NCI-H1436 treated with DMSO at 0.1 percent for 48 hours (cell line): ENCODE measurements at regions not wholly inside any gene's neighbourhood (a gene's known extent, or its start where the extent isn't known, plus 50 kb on each side); places are given as distances from the start of the nearest gene placed in this dataset.

Experiments
- DNase-seq: peaks from one replicate; lab custom pipeline; 2025; lab: John Stamatoyannopoulos, UW

DNA sequence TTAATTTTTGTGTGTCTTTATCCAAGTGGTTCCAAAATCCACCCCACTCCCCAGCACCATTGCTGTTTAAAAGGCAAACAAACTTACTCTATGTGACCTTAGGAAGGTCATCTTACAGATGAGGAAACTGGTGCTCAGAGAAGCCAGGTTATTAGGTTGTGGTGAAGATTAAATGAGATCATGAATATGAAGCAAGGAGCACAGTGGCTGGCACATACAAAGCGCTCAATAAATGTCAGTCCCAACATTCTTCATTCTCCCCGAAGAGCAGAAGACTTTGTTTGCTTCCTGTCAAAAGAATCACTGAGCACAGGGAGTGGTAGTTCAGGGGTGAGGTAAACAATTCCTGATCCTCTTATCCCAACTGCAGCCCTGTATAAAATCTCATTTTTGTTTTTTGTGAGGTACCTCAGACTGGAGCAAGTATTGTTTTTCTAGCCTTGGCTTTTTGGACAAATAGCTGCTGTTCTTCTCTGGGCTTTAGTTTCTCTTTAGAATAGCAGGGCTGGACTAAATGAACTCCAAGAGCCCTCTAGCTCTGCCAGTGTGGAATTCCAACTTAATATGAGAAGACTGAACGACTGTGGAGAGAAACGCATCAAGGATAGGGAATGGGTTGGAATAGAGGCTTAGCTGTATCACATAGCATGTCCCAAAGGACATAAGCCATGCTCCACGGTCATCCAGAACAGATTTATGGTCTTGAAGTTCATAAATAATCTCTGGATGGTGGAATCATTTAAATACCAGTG, 455.3 kb upstream of the USP24 start:
- no peak for DNase-seq

- no peak for DNase-seq
Measured at GRCh38 chr1:55669293-55669692, 454.1 kb upstream of the USP24 start.

- no peak for DNase-seq
Measured at GRCh38 chr1:55662875-55663274, 447.7 kb upstream of the USP24 start.

GRCh38 chr1:55658917-55659316, 443.8 kb upstream of the USP24 start:
- no peak for DNase-seq

DNA sequence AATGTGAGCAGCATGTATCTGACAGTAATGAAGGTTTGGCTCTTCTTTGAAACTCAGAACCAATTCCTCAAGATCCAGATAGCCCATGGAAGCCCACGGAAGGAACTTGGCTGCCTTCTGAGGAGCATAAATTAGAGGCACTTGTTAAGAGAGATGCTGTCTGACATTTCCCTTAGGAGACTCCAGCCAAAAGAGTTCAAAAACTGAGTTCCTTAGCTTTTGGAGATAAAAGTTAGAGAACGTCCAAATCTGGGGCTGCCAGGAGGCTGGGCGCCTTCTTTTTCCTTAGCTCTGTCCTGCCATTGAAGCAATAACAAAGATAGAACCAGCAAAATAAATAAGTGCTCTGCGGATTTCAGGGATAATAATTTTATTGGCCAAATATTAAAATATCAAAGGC, 439.6 kb upstream of the USP24 start:
- DNase-seq, result no peak

DNA sequence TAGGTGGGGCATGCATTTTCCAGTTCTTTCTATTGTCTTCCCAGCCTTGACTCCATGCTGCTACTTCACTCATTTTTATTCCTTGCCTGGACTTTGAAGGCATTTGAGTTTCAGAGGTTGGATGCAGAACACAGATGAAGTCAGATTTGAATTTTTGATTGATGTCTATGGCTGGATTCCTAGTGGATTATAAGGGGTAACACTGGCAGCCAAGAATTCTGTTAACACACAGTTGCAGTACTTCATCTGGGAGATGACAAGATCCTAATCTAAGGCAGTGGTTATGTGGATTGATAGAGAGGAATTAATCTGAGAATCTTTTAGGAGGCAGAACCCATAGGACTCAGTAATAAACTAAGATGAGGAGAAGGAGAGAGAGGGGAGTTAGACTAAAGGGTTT, 439.0 kb upstream of the USP24 start:
- no peak for DNase-seq

DNA sequence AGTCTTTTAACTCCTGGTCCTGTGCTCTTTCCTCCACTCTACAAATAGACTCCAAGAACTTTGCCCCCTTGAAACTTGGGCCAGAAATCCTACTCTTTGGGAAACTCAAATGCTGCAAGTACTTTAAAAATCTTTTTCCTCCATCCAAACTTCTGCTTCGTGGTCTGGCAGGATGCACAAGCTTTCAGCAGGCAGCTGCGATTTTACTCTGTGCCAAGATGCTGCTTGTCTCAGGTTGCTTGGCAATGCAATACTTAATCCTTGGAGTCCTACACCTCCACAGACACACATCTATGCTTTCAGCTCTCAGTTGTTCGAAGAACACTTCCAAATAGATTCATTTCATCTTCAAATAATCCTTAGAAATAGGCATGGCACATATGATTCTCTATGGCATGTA, 435.3 kb upstream of the USP24 start:
- DNase-seq, result no peak

DNA sequence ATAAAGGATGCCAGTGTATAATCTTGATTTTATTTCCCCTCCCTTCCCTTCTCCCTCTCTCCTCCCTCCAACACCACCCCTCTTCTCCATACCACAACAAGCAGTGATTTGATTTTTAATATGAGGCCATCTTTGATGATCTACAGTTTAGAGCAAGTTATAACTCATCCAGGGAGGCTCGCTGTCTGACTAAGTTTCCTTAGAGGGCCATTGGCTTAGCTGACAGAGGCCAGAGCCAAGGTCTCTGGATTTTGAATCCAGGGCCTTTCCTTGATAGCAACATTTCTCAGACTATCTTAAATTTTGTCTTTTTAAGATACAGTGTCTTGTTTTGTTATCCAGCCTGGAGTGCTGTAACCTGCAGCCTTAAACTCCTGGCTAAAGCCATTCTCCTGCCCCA, 431.0 kb upstream of the USP24 start:
- DNase-seq, result no peak

DNA sequence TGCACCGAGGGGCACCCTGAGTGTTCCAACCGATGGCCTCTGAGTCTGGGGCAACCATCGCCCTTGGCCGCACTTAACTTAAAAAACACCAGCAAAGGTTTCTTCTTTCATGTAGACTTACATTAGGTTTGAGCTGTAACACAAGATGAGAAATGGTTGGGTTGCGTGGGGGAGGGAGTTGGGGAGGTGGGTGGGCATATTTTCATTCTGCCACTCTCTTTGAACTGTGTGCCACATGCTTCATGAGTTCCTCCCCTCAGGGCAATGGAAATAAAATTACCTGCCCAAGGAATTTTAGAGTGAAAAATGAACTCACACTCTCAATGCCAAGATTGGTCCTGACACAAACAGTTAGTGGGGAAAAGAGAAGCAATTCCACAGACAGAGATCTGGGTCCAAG, 430.1 kb upstream of the USP24 start:
- no peak for DNase-seq

- DNase-seq, result no peak
Measured at GRCh38 chr1:55641947-55642346, 426.8 kb upstream of the USP24 start.

- DNase-seq, result peak; percentile 75
Measured at GRCh38 chr1:55640708-55641473, 425.7 kb upstream of the USP24 start.

DNA sequence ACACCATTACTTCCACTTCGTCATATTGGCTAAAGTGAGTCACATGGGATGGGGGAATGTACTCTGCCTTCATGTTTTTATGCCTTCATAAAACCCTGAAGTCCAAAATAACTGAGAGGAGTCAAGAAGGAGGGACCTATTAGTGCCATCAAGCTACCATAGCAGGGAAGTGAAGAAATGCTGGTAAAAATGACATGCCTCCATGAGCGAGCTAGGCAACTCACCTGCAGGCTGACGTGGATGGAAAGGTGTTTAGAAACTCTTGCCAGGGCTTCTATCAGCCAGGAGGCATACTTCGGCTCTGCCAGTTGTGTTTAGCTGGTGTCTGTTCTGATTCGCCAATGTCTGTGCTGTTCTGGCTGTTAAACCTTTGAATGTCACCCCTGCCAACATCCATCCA, 424.4 kb upstream of the USP24 start:
- DNase-seq, result no peak

DNA sequence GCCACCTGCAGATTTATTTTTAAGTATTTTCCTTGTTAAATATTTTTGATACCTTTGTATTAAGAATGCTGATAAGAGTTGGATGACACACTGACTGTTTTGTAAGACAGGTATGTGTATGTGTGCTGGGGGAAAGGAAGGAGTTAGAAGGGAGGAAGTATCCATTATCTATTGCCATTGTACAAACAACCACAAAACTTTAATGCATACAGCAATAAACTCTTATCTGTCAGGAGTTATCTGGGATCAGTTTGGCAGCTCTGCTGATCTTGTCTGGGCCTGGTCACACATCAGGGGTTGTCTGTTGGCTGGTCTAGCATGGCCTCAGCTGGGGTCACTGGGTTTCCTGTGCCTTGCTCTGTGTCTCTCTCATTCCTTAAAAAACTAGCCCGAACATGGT, 423.9 kb upstream of the USP24 start:
- DNase-seq, result no peak

DNA sequence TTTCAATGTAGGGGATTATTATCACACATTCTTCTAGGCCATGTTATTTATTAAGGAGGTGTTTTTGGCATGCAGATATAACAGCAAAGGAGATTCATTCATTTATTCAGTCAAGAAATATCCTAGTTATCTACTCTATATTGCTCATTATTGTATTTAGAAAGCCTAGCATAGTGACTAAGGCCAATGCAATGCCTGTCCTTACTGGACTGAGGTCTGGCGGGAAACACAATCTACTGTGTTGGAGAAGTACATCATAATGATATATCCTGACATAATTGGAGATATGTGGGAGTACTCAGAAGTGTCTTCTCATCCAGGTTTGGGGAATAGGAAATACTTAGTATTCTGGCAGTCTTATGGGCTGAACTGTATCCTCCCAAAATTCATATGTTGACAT, 421.5 kb upstream of the USP24 start:
- DNase-seq, result no peak

- no peak for DNase-seq
Measured at GRCh38 chr1:55635856-55636255, 420.7 kb upstream of the USP24 start.

DNA sequence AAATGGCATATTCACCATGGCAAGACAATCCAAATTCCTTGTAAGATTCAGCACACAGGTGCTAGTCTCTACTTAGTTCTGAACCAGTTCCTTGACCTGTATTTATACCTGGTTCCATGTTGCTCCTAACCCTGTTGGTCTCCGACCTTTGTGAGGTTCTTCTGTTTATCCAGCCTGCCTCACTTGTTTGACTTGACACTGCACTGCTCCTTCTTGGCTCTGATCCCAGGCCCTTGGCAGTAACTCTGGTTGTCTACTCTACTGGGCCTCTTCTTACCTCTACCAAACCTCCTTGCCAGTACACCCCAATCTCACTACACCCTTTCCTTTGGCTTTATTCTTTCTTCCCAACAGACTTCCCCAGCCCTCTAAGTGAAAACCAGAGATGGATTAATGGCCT, 419.4 kb upstream of the USP24 start:
- DNase-seq, result no peak

DNA sequence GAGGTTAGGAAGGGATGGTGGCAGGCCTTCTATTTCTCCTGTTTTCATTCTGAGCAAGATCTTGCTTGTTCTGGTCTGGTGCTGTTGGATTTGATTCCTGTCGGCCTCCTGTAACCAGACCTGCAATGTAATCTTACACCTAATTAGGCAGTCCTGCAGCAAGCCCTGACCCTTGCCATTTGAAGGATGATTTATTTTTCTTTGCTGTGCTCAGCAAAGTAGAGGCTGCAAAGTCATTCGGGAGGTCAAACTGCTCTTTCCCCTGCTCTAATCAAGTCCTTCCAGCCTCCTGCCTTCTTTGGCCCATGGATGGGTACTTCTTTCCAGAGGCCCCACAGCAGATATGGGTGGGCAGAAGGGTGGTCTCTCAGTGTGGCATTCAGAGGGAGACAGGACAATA, 417.7 kb upstream of the USP24 start:
- DNase-seq, result no peak

GRCh38 chr1:55632058-55632457, 416.9 kb upstream of the USP24 start:
- no peak for DNase-seq

GRCh38 chr1:55631509-55631908, 416.3 kb upstream of the USP24 start:
- DNase-seq, result no peak

DNA sequence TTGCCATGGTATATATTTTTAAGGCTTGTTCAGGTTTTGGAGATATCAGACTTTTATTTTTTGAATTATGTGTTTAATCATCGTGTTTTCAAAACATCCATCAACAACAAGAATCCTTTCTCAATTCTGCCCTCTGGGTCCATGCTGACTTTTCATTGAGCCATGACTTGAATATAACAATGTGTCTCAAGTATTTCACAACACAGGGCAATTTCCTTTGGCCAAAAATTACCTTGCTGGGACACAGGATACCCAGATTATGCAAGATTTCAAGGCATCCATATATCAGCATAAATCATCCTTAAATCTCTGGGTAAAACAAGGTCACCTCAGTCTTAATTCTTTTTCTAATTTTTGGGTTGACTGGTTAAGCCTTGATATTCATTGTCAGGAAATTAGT, 411.2 kb upstream of the USP24 start:
- DNase-seq, result no peak

- no peak for DNase-seq
Measured at GRCh38 chr1:55624766-55625165, 409.6 kb upstream of the USP24 start.

GRCh38 chr1:55623311-55623710, 408.1 kb upstream of the USP24 start:
- no peak for DNase-seq

DNA sequence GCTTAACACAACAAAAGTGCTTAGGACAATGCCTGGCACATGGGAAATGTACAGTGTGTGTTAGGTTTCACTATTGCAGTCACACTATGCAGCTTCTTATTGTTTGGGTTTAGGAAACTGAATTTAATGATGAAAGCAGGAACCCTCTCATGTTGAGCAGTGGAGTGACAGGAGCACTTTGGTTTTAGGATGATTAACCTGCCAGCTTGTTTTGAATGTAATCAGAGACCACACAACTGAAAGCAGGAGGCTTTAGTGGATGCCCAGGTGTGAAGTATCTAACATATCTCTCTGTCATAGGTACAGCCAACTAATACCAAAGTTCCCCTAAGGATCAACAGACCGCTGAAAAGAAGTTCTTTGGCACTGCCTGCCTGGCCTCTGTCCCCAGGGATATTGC, 406.9 kb upstream of the USP24 start:
- DNase-seq, result no peak

GRCh38 chr1:55618199-55618598, 403.0 kb upstream of the USP24 start:
- DNase-seq, result no peak
